GM12873 (cell line): ENCODE measurements at regions not wholly inside any gene's neighbourhood (a gene's known extent, or its start where the extent isn't known, plus 50 kb on each side); places are given as distances from the start of the nearest gene placed in this dataset.

ENCODE experiments used
- CTCF ChIP-seq: IDR thresholded peaks from 2 replicates; pipeline ENCODE4 v1.5.1; 2012; ENCODE audit warnings: low read depth, mild to moderate bottlenecking, moderate library complexity, low read length, control low read depth; ENCODE audit not compliant: insufficient read depth; ENCODE audit errors: missing control alignments

GRCh38 chr4:165774326-165774725, 98.7 kb upstream of the TLL1 start:
- no peak for TF ChIP-seq CTCF

GRCh38 chr4:165779950-165780670, 92.9 kb upstream of the TLL1 start:
- TF ChIP-seq CTCF = no peak

GRCh38 chr4:165780735-165781134, 92.3 kb upstream of the TLL1 start:
- TF ChIP-seq CTCF = no peak

- no peak for TF ChIP-seq CTCF
Measured at GRCh38 chr4:165782623-165783022, 90.4 kb upstream of the TLL1 start.

- TF ChIP-seq CTCF = no peak
Measured at GRCh38 chr4:165783626-165784025, 89.4 kb upstream of the TLL1 start.

- no peak for TF ChIP-seq CTCF
Measured at GRCh38 chr4:165784672-165785071, 88.4 kb upstream of the TLL1 start.

GRCh38 chr4:165785337-165785736, 87.7 kb upstream of the TLL1 start:
- no peak for TF ChIP-seq CTCF
